HAP-1 (cell line): ENCODE measurements at regions not wholly inside any gene's neighbourhood (a gene's known extent, or its start where the extent isn't known, plus 50 kb on each side); places are given as distances from the start of the nearest gene placed in this dataset.

Source experiments
- DNase-seq, 2 experiments: peaks; one replicate each; pipeline ENCODE4 v3.0.0-alpha.2; 2016 to 2020; ENCODE audit warnings: low spot score in 2 of 2
- H3K27me3 ChIP-seq: fragments of 250-450 bp; sonication (Bioruptor Pico); 2 replicates; pipeline ENCODE4 v1.5.1; 2020; ENCODE audit warnings: low read depth, mild to moderate bottlenecking, moderate library complexity
- H3K36me3 ChIP-seq: fragments of 250-450 bp; sonication (Bioruptor Pico); replicated peaks from 2 replicates; pipeline ENCODE4 v1.5.1; 2020; ENCODE audit warnings: mild to moderate bottlenecking
- H3K4me1 ChIP-seq: fragments of 250-450 bp; sonication (Bioruptor Pico); 2 replicates; pipeline ENCODE4 v1.5.1; 2020; ENCODE audit warnings: mild to moderate bottlenecking
- H3K4me3 ChIP-seq: fragments of 250-450 bp; sonication (Bioruptor Pico); 2 replicates; pipeline ENCODE4 v1.5.1; 2020; ENCODE audit warnings: mild to moderate bottlenecking, moderate library complexity
- H3K9me3 ChIP-seq: fragments of 250-450 bp; sonication (Bioruptor Pico); 2 replicates; pipeline ENCODE4 v1.5.1; 2020; ENCODE audit warnings: mild to moderate bottlenecking, moderate library complexity
- in situ Hi-C: fragments of 300-500 bp; cut with MboI; formaldehyde crosslinking; loops from 3 replicates; pipeline ENCODE4 v1.14.3; 2020; ENCODE audit warnings: low sequenced_read_pairs, inconsistent platforms, mixed read lengths

- H3K4me1 ChIP-seq: no peaks in the 10 kb centered on the region
- no peaks in the 10 kb centered on the region for H3K9me3 ChIP-seq
- no peaks in the 10 kb centered on the region for H3K36me3 ChIP-seq
- in situ Hi-C loops: no loop called here
- H3K4me3 ChIP-seq: no peak overlapping the region
- no peaks in the 10 kb centered on the region for H3K27me3 ChIP-seq
- DNase-seq: no peak
Observed at GRCh38 chr11:111097191-111097590, 148.3 kb upstream of the POU2AF2 start.

GRCh38 chr11:111095327-111095726, 150.2 kb upstream of the POU2AF2 start:
- in situ Hi-C loops: no loop called here
- Histone ChIP-seq H3K27me3 (no peaks in the 10 kb centered on the region), H3K4me1 (no peaks in the 10 kb centered on the region), H3K36me3 (no peaks in the 10 kb centered on the region), H3K9me3 (no peaks in the 10 kb centered on the region), H3K4me3 (no peak overlapping the region)
- no peak for DNase-seq

DNA sequence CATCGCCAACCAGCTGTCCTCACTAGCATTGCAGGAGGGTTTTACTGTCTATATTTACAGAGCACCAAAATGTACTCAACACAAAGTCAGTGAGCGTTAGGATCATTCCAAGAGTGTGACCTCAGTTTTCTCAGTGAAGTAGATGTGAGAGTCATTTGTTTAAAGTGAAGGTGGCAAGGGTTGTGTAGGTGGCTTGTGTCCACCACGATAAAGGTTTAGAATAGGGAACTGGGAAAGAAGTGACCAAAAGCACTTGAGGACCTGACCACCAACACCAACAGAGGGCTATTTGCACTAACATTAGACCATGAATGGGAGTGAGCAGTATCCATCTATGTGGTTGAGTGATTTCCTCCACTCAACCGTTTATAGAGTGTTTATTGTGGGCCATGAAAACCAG, 152.5 kb upstream of the POU2AF2 start:
- no peaks in the 10 kb centered on the region for H3K4me1 ChIP-seq
- no peak for DNase-seq
- H3K4me3 ChIP-seq: no peak overlapping the region
- H3K27me3 ChIP-seq: no peaks in the 10 kb centered on the region
- in situ Hi-C loops: no loop called here
- H3K36me3 ChIP-seq: no peaks in the 10 kb centered on the region
- no peaks in the 10 kb centered on the region for H3K9me3 ChIP-seq

- Histone ChIP-seq H3K4me3 (no peak overlapping the region), H3K4me1 (no peaks in the 10 kb centered on the region), H3K27me3 (no peaks in the 10 kb centered on the region), H3K36me3 (no peaks in the 10 kb centered on the region), H3K9me3 (no peaks in the 10 kb centered on the region)
- in situ Hi-C loops: no loop called here
- DNase-seq: no peak
Observed at GRCh38 chr11:111091321-111091938, 154.1 kb upstream of the POU2AF2 start.

- in situ Hi-C loops: no loop called here
- Histone ChIP-seq H3K27me3 (no peaks in the 10 kb centered on the region), H3K9me3 (no peaks in the 10 kb centered on the region), H3K4me1 (no peaks in the 10 kb centered on the region), H3K36me3 (no peaks in the 10 kb centered on the region), H3K4me3 (no peak overlapping the region)
- DNase-seq: no peak
Observed at GRCh38 chr11:111089759-111090158, 155.8 kb upstream of the POU2AF2 start.

DNA sequence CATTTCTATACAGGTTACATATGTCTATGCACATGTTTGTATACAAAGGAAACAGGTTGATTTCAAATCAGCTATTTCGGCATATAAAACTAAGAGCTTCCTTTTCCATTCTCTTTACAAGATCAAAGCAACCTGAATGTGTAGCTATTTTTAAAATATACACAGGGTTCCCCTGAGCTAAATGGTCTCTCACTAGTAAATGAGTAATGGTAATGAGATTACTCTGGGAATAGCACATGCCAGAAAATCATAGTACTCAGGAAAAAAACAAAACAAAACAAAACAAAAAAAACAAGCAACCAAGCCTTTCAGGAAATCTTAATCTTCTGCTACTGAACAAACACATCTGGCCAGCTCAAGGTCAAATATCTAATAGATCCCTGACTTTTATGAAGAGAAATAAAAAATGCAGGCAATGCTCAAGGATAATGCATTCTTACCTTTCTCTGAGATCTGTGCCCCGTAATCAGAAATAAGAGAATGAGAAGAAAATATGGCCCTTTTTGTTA, 156.6 kb upstream of the POU2AF2 start:
- in situ Hi-C loops: no loop called here
- no peaks in the 10 kb centered on the region for H3K36me3 ChIP-seq
- H3K27me3 ChIP-seq: no peaks in the 10 kb centered on the region
- no peak for DNase-seq
- H3K4me3 ChIP-seq: no peak overlapping the region
- H3K9me3 ChIP-seq: no peaks in the 10 kb centered on the region
- H3K4me1 ChIP-seq: no peaks in the 10 kb centered on the region

GRCh38 chr11:111086058-111086457, 159.5 kb upstream of the POU2AF2 start:
- no peaks in the 10 kb centered on the region for H3K36me3 ChIP-seq
- in situ Hi-C loops: no loop called here
- H3K9me3 ChIP-seq: no peaks in the 10 kb centered on the region
- no peaks in the 10 kb centered on the region for H3K4me1 ChIP-seq
- no peaks in the 10 kb centered on the region for H3K27me3 ChIP-seq
- DNase-seq: no peak
- H3K4me3 ChIP-seq: no peak overlapping the region

DNA sequence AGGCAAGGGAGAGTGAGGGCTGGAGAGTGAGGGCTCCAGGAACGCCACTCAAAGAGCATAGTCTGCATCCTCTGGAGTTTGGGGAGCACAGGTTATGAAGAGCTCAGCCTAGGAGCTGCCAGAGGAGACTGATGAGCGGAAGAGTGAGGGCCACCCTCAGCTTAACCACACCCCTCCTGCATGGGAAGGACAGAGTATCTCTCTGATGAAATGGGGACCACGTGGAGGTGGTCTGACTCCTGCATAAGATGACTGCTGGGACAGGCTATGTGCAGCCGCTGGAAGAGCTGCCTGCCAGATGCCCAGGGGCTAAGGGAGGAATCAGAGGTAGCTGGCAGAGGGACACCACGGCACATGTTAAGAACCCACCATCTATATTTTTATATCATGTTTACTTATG, 162.9 kb upstream of the POU2AF2 start:
- no peaks in the 10 kb centered on the region for H3K27me3 ChIP-seq
- in situ Hi-C loops: no loop called here
- H3K4me1 ChIP-seq: no peaks in the 10 kb centered on the region
- no peak overlapping the region for H3K4me3 ChIP-seq
- H3K36me3 ChIP-seq: no peaks in the 10 kb centered on the region
- H3K9me3 ChIP-seq: no peaks in the 10 kb centered on the region
- no peak for DNase-seq

GRCh38 chr11:111081021-111081511, 164.5 kb upstream of the POU2AF2 start:
- in situ Hi-C loops: no loop called here
- no peak for DNase-seq
- no peaks in the 10 kb centered on the region for H3K27me3 ChIP-seq

DNA sequence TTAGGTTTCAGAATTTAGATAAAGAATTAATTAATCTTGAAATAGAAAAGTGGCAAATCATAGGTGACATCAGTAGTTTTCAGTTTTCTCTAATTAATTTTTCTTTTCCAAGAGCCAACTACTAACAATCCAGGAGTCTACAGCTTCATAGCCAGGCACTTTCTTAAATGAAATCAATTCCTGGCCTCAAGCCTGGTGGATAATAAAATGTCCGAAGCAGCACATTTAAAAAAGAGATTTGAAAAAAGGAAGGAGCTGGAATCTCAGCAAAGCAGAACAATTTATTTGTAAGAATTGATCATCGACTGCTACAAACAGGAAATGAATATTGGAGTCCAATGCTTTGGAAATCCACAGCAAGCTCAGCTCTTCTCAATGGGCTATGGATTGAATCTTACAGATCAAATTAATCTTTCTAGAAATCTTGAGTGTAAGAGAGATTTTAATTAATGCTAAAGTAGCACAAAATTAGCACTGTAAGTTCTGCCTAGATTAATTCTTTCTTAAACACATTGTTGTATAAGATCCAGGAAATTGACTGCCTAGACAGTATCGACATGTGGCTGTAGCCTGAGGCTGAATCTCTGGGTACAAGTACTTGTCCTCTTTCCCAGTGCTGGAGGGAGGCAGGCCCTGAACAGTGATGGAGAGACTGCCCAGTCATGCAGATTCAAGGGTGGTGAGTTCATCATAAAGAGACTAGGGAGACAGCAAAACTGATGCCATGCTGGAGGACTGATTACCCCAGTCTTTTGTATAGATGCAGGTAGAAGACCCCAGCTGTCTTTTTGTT, 167.8 kb upstream of the POU2AF2 start:
- Histone ChIP-seq H3K9me3 (no peaks in the 10 kb centered on the region), H3K4me3 (no peak overlapping the region), H3K36me3 (no peaks in the 10 kb centered on the region), H3K4me1 (no peaks in the 10 kb centered on the region), H3K27me3 (no peaks in the 10 kb centered on the region)
- no peak for DNase-seq
- in situ Hi-C loops: no loop called here

More at GRCh38 chr11:111081021-111081511, 164.5 kb upstream of the POU2AF2 start:
- Histone ChIP-seq H3K4me3 (no peak overlapping the region), H3K4me1 (no peaks in the 10 kb centered on the region), H3K9me3 (no peaks in the 10 kb centered on the region), H3K36me3 (no peaks in the 10 kb centered on the region)

- in situ Hi-C loops: no loop called here
- Histone ChIP-seq H3K9me3 (no peaks in the 10 kb centered on the region), H3K27me3 (no peaks in the 10 kb centered on the region), H3K36me3 (no peaks in the 10 kb centered on the region), H3K4me1 (no peaks in the 10 kb centered on the region), H3K4me3 (no peak overlapping the region)
- no peak for DNase-seq
Observed at GRCh38 chr11:111069066-111069465, 176.5 kb upstream of the POU2AF2 start.

- Histone ChIP-seq H3K9me3 (no peaks in the 10 kb centered on the region), H3K27me3 (no peaks in the 10 kb centered on the region), H3K4me3 (no peak overlapping the region), H3K36me3 (no peaks in the 10 kb centered on the region), H3K4me1 (no peaks in the 10 kb centered on the region)
- in situ Hi-C loops: no loop called here
- DNase-seq: no peak
Observed at GRCh38 chr11:111067994-111068393, 177.5 kb upstream of the POU2AF2 start.

DNA sequence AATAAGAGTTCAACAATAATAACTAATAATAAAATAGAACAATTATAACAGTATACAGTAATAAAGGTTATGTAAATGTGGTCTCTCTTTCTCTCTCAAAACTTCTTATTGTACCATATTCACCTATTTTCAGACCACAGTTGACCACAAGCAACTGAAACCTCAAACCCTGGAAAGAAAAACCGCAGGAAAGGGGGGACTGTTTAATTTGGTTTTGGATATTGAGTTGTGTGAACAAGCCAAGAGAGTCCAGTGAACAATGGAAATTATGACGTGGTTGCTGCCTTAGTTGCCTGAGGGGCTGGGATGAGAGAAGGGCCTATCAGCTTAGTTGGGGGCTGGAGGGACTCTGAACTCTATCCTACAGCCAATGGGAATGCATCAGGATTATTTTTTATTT, 178.7 kb upstream of the POU2AF2 start:
- H3K27me3 ChIP-seq: no peaks in the 10 kb centered on the region
- H3K4me1 ChIP-seq: no peaks in the 10 kb centered on the region
- no peak overlapping the region for H3K4me3 ChIP-seq
- H3K9me3 ChIP-seq: no peaks in the 10 kb centered on the region
- H3K36me3 ChIP-seq: no peaks in the 10 kb centered on the region
- in situ Hi-C loops: no loop called here
- DNase-seq: no peak

DNA sequence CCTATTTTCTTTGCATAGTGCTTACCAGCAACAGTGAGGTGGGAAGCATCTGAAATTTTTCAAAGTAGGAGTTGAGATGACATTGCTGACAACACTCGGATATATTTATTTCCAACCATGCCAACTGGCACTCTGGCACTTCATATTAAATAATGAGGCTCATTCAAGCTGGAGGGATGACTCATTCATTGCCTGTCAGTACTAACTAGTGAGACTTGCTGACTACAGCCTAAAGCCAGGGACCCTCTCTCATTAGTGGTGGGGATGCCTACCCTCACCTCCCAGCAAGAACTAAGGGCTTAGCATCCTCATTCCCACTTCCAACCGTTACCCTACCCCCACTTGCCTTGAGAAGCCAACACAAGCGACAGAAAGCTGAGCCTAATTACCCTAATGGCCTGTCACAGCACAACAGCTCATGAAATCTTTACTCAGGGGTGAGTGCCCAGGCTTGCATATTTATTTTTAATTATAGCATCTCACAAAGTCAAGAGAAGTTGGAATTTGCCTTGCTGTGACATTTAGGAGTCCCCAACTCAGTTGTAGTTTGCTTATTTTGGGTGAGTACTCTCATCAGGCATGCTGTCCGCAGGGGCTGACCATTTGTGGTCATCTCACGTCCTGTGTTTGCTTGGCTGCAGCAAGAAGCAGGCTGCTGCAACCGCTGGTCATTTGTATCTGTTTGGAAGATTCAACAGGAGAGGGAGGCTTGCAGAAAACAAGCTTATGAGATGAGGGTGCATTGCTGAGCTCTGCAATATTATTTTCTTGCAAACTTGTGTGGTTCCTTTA, 181.6 kb upstream of the POU2AF2 start:
- in situ Hi-C loops: no loop called here
- no peak for DNase-seq

More for the DNA sequence above, 181.6 kb upstream of the POU2AF2 start:
- H3K4me1 ChIP-seq: no peaks in the 10 kb centered on the region
- no peaks in the 10 kb centered on the region for H3K9me3 ChIP-seq
- H3K27me3 ChIP-seq: no peaks in the 10 kb centered on the region
- no peak overlapping the region for H3K4me3 ChIP-seq
- H3K36me3 ChIP-seq: no peaks in the 10 kb centered on the region
